ENCODE measurements at regions not wholly inside any gene's neighbourhood (a gene's known extent, or its start where the extent isn't known, plus 50 kb on each side); places are given as distances from the start of the nearest gene placed in this dataset.

GRCh38 chr9:118613996-118614395 lies 755.2 kb downstream of the BRINP1 start:
- Histone ChIP-seq H3K79me2 (replicated peaks; ENCODE audit: insufficient read depth) (no peaks in the 10 kb centered on the region), H3K36me3 (ENCODE audit: insufficient read depth) (no peaks in the 10 kb centered on the region), H3K27me3 (ENCODE audit: insufficient read depth) (no peaks in the 10 kb centered on the region), H3K4me2 (no peak overlapping the region), H3K4me3 (no peak overlapping the region), H2AFZ (no peak overlapping the region), H3K9me2 (ENCODE audit: insufficient read depth) (no peaks in the 10 kb centered on the region; the same call in 1 of the 2 replicates), H3K4me1 (ENCODE audit: insufficient read depth) (no peaks in the 10 kb centered on the region), H3F3A (replicated peaks; ENCODE audit: low read depth) (no peaks in the 10 kb centered on the region), H4K20me1 (replicated peaks; ENCODE audit: insufficient read depth) (no peaks in the 10 kb centered on the region), H3K27ac (ENCODE audit: low read depth) (no peak overlapping the region)
- TF ChIP-seq EZH2phosphoT487 (IDR thresholded peaks at IDR 0.05; ENCODE audit: unreplicated experiment) (no peak), ZNF331 (CRISPR knock-in tag; IDR thresholded peaks at IDR 0.05; ENCODE audit: low read depth) (no peak), NANOG (IDR thresholded peaks at IDR 0.05; ENCODE audit: borderline replicate concordance) (no peak), CTCF (conservative IDR thresholded peaks at IDR 0.05; ENCODE audit: low read depth in 2 of 2) (no peak), POLR2AphosphoS5 (IDR thresholded peaks at IDR 0.05; ENCODE audit: low read depth) (no peak), ZNF462 (CRISPR knock-in tag; IDR thresholded peaks at IDR 0.05) (no peak), ZNF114 (CRISPR knock-in tag; IDR thresholded peaks at IDR 0.05) (no peak), ETS1 (IDR thresholded peaks at IDR 0.05) (no peak), CREB1 (CRISPR knock-in tag; IDR thresholded peaks at IDR 0.05; ENCODE audit: low read depth) (no peak), STAT1 (IDR thresholded peaks at IDR 0.05; ENCODE audit: unreplicated experiment) (no peak), EZH2 (IDR thresholded peaks at IDR 0.05; ENCODE audit: low read depth, unreplicated experiment) (no peak), JUNB (IDR thresholded peaks at IDR 0.05; ENCODE audit: unreplicated experiment) (no peak)
- TF ChIP-seq, protein P1, sequence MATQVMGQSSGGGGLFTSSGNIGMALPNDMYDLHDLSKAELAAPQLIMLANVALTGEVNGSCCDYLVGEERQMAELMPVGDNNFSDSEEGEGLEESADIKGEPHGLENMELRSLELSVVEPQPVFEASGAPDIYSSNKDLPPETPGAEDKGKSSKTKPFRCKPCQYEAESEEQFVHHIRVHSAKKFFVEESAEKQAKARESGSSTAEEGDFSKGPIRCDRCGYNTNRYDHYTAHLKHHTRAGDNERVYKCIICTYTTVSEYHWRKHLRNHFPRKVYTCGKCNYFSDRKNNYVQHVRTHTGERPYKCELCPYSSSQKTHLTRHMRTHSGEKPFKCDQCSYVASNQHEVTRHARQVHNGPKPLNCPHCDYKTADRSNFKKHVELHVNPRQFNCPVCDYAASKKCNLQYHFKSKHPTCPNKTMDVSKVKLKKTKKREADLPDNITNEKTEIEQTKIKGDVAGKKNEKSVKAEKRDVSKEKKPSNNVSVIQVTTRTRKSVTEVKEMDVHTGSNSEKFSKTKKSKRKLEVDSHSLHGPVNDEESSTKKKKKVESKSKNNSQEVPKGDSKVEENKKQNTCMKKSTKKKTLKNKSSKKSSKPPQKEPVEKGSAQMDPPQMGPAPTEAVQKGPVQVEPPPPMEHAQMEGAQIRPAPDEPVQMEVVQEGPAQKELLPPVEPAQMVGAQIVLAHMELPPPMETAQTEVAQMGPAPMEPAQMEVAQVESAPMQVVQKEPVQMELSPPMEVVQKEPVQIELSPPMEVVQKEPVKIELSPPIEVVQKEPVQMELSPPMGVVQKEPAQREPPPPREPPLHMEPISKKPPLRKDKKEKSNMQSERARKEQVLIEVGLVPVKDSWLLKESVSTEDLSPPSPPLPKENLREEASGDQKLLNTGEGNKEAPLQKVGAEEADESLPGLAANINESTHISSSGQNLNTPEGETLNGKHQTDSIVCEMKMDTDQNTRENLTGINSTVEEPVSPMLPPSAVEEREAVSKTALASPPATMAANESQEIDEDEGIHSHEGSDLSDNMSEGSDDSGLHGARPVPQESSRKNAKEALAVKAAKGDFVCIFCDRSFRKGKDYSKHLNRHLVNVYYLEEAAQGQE (IDR thresholded peaks at IDR 0.05; ENCODE audit: unreplicated experiment): no peak
- no peak for DNase-seq (ENCODE audit: low spot score)
- H3K4me3 Mint-ChIP-seq: no peak overlapping the region
- H3K27me3 Mint-ChIP-seq (ENCODE audit: insufficient read depth, low read depth, poor library complexity): no peaks in the 10 kb centered on the region
- H3K9me3 Mint-ChIP-seq: peaks cover 9% of the 10 kb centered on the region; the same call in 2 of the 3 replicates
- H3K4me1 Mint-ChIP-seq: no peaks in the 10 kb centered on the region
- ATAC-seq: no peak
- no peaks in the 10 kb centered on the region for H3K36me3 Mint-ChIP-seq (ENCODE audit: low read depth)
- H3K27ac Mint-ChIP-seq: no peak overlapping the region

Measured in GM23338 (cell line).